ENCODE measurements at regions not wholly inside any gene's neighbourhood (a gene's known extent, or its start where the extent isn't known, plus 50 kb on each side); places are given as distances from the start of the nearest gene placed in this dataset.
"Not testable (repeated sequence)": the region's sequence is repeated elsewhere in the genome, so short reads cannot be mapped to it uniquely, and the experiment has no call there.

DNA sequence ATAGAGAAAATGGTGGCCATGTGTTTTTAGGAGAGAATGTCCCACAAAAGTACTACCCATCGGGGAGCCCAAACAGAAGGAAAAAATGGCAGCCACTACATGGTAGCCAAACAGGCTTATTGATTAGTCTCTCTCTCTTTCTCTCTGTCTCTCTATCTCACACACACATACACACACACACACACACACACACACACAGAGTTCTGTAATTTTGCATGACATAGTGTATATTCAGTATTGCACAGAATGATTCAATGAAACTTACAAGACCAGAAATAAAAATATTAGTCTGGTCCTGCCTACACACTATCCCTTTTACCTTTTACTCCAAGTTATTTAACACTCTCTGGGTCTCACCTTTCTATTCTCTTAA lies 124.8 kb upstream of the SLC39A10 start:
- Histone ChIP-seq H3K36me3 (ENCODE audit: low read depth, low read length) (no peaks in the 10 kb centered on the region), H3K4me1 (ENCODE audit: insufficient read depth, low read length) (peaks cover 23% of the 10 kb centered on the region), H3K4me2 (ENCODE audit: low read length) (0 out of 2 replicates have a peak overlapping the region, but pooled peaks have one; percentile 49), H3K79me2 (ENCODE audit: low read length) (no peaks in the 10 kb centered on the region), H3F3A (ENCODE audit: low read length, unreplicated experiment) (no peaks in the 10 kb centered on the region), H4K20me1 (ENCODE audit: low read length) (no peaks in the 10 kb centered on the region), H3K4me3 (ENCODE audit: low read length) (no peak overlapping the region), H3K27me3 (ENCODE audit: low read length) (no peaks in the 10 kb centered on the region), H3K9me3 (ENCODE audit: low read length) (no peaks in the 10 kb centered on the region), H2AFZ (ENCODE audit: low read length) (peak overlapping the region; percentile 54; the same call in 1 of the 2 replicates), H3K9ac (ENCODE audit: low read length) (no peak overlapping the region), H3K9me2 (replicated peaks; ENCODE audit: low read length) (no peaks in the 10 kb centered on the region), H3K27ac (ENCODE audit: low read length) (no peak overlapping the region)
- no TSS peak for BruUV-seq (replicated peaks)
- CTCF ChIA-PET = interaction anchor here (0.6 kb wide), 1 partner anchor 128 kb away, joined by 3 read pairs; no protein-coding TSS in a partner anchor
- DNase-seq = no peak
- ATAC-seq = no peak
- POLR2A ChIA-PET (ENCODE audit: unreplicated experiment) = no interaction called here
- TF ChIP-seq, protein P1, sequence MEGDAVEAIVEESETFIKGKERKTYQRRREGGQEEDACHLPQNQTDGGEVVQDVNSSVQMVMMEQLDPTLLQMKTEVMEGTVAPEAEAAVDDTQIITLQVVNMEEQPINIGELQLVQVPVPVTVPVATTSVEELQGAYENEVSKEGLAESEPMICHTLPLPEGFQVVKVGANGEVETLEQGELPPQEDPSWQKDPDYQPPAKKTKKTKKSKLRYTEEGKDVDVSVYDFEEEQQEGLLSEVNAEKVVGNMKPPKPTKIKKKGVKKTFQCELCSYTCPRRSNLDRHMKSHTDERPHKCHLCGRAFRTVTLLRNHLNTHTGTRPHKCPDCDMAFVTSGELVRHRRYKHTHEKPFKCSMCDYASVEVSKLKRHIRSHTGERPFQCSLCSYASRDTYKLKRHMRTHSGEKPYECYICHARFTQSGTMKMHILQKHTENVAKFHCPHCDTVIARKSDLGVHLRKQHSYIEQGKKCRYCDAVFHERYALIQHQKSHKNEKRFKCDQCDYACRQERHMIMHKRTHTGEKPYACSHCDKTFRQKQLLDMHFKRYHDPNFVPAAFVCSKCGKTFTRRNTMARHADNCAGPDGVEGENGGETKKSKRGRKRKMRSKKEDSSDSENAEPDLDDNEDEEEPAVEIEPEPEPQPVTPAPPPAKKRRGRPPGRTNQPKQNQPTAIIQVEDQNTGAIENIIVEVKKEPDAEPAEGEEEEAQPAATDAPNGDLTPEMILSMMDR (conservative IDR thresholded peaks at IDR 0.05; ENCODE audit: low read depth, low read length) = no peak
- TF ChIP-seq EZH2 (IDR thresholded peaks at IDR 0.05; ENCODE audit: low read length, unreplicated experiment) (no peak), EZH2phosphoT487 (IDR thresholded peaks at IDR 0.05; ENCODE audit: borderline replicate concordance, low read length) (no peak)
- intact Hi-C loops (cut with micrococcal nuclease) = loop anchor here (5.0 kb wide), 1 partner anchor 35 kb away; no protein-coding TSS in a partner anchor

- no peak overlapping the region for H3K4me3 ChIP-seq (ENCODE audit: low read length)
- DNase-seq (no peak), ATAC-seq (no peak)
- H4K20me1 ChIP-seq (ENCODE audit: low read length) = no peaks in the 10 kb centered on the region
- H3K79me2 ChIP-seq (ENCODE audit: low read length) = no peaks in the 10 kb centered on the region
- ChIA-PET CTCF (no interaction called here), POLR2A (ENCODE audit: unreplicated experiment) (no interaction called here)
- H3K27me3 ChIP-seq (ENCODE audit: low read length) = no peaks in the 10 kb centered on the region
- no peaks in the 10 kb centered on the region for H3K36me3 ChIP-seq (ENCODE audit: low read depth, low read length)
- H3K9ac ChIP-seq (ENCODE audit: low read length) = no peak overlapping the region
- no peaks in the 10 kb centered on the region for H3F3A ChIP-seq (ENCODE audit: low read length, unreplicated experiment)
- no TSS peak for BruUV-seq (replicated peaks)
- no peaks in the 10 kb centered on the region for H3K9me2 ChIP-seq (replicated peaks; ENCODE audit: low read length)
- TF ChIP-seq, protein P1 (conservative IDR thresholded peaks at IDR 0.05; ENCODE audit: low read depth, low read length) = no peak
- TF ChIP-seq EZH2phosphoT487 (IDR thresholded peaks at IDR 0.05; ENCODE audit: borderline replicate concordance, low read length) (no peak), EZH2 (IDR thresholded peaks at IDR 0.05; ENCODE audit: low read length, unreplicated experiment) (no peak)
- H3K9me3 ChIP-seq (ENCODE audit: low read length) = no peaks in the 10 kb centered on the region
- H2AFZ ChIP-seq (ENCODE audit: low read length) = no peak overlapping the region
- no peak overlapping the region for H3K4me2 ChIP-seq (ENCODE audit: low read length)
- no peak overlapping the region for H3K27ac ChIP-seq (ENCODE audit: low read length)
- peaks cover 23% of the 10 kb centered on the region for H3K4me1 ChIP-seq (ENCODE audit: insufficient read depth, low read length)
- intact Hi-C loops (cut with micrococcal nuclease) = loop anchor here (5.0 kb wide), 1 partner anchor 34 kb away; no protein-coding TSS in a partner anchor
Observed at GRCh38 chr2:195531754-195532153, 125.3 kb upstream of the SLC39A10 start.

DNA sequence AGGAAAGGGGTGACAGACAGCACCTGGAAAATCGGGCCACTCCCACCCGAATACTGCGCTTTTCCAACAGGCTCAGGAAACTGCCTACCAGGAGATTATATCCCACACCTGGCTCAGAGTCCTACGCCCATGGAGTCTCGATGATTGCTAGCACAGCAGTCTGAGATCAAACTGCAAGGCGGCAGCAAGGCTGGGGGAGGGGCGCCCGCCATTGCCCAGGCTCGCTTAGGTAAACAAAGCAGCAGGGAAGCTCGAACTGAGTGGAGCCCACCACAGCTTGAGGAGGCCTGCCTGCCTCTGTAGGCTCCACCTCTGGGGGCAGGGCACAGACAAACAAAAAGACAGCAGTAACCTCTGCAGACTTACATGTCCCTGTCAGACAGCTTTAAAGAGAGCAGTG lies 133.8 kb upstream of the SLC39A10 start:
- H3K9me2 ChIP-seq (replicated peaks; ENCODE audit: low read length); ATAC-seq; POLR2A ChIA-PET (ENCODE audit: unreplicated experiment); H3F3A ChIP-seq (ENCODE audit: low read length, unreplicated experiment); intact Hi-C loops (cut with micrococcal nuclease); H3K9me3 ChIP-seq (ENCODE audit: low read length); H3K27ac ChIP-seq (ENCODE audit: low read length); H4K20me1 ChIP-seq (ENCODE audit: low read length); H3K27me3 ChIP-seq (ENCODE audit: low read length); H3K36me3 ChIP-seq (ENCODE audit: low read depth, low read length); CTCF ChIA-PET; H3K9ac ChIP-seq (ENCODE audit: low read length); H3K4me3 ChIP-seq (ENCODE audit: low read length); H2AFZ ChIP-seq (ENCODE audit: low read length); H3K4me1 ChIP-seq (ENCODE audit: insufficient read depth, low read length); BruUV-seq (replicated peaks); H3K79me2 ChIP-seq (ENCODE audit: low read length); DNase-seq; H3K4me2 ChIP-seq (ENCODE audit: low read length): not testable (repeated sequence)
